ENCODE measurements at regions not wholly inside any gene's neighbourhood (a gene's known extent, or its start where the extent isn't known, plus 50 kb on each side); places are given as distances from the start of the nearest gene placed in this dataset.

GRCh38 chr9:95608341-95608740 lies 91.6 kb upstream of the PTCH1 start:
- ChIA-PET CTCF (interaction anchor here (0.5 kb wide), 1 partner anchor 233 kb away, joined by 3 read pairs; no protein-coding TSS in a partner anchor), POLR2A (interaction anchor here (0.5 kb wide), 1 partner anchor 9 kb away, joined by 3 read pairs; no protein-coding TSS in a partner anchor)
- Mint-ChIP-seq H3K9me3 (no peaks in the 10 kb centered on the region), H3K4me1 (no peaks in the 10 kb centered on the region), H3K36me3 (ENCODE audit: low read depth) (no peaks in the 10 kb centered on the region), H3K4me3 (no peak overlapping the region), H3K27ac (no peak overlapping the region), H3K27me3 (peaks cover 2% of the 10 kb centered on the region)
- no peak for DNase-seq

DNA sequence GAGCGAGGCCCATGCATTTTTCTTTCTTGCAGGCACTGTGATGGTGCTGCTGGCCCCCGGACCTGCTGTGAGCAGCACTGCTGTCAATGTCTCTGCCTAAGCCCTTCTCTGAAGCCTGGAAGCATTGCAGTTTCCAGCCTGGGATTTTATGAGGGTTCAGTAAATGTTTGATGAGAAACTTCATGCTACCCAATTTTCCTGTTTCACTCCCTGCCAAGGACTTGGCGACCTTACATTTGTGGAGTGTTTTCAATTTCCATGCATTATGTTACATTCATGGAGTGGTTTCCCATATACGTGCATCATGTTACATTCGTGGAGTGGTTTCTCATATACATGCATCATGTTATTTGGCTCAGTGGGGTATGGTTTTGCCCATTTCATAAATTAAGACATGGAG lies 90.7 kb upstream of the PTCH1 start:
- H3K4me3 Mint-ChIP-seq: no peak overlapping the region
- no peaks in the 10 kb centered on the region for H3K4me1 Mint-ChIP-seq
- POLR2A ChIA-PET: no interaction called here
- H3K27me3 Mint-ChIP-seq: peaks cover 5% of the 10 kb centered on the region
- H3K9me3 Mint-ChIP-seq: no peaks in the 10 kb centered on the region
- no peak for DNase-seq
- CTCF ChIA-PET: no interaction called here
- no peak overlapping the region for H3K27ac Mint-ChIP-seq
- no peaks in the 10 kb centered on the region for H3K36me3 Mint-ChIP-seq (ENCODE audit: low read depth)

DNA sequence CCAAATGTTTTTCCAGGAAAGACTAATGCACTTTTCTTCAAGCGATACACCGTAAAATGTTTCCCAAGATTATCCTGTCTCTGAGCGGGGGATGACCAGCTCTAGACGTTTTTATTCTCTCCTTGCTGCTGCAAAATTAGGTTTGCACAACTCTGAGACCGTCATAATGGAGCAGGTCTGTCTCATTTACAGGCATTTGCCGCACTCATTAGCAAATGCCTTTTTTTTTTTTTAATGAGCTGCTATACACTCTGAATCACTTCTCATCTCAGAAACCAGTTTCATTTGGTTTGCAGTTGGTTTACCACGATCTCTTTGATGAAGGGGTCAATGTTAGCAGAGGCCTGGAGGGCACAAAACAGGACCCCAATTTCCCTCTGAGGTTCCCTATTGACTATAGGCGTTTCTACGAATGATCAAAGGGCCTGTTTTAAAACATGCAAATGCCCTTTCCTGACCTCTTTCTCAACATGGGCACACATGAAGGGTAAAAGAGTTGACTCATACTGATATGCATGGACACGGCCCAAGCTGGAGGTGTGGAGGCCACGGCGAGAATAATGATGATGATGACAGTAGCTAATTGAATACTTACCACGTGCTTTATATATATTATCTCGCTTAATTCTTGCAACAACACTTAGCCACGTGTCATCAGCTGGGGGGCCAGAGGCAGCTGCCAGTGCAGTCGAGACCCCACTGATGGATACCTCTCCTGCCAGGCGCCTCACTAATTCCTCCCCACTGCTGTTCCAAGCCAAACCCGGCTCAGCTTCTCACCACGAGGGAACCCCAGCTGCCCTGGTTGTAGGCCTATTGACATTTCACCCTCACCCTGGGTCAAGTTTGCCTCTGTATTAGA lies 89.9 kb upstream of the PTCH1 start:
- H3K36me3 Mint-ChIP-seq (ENCODE audit: low read depth): no peaks in the 10 kb centered on the region
- H3K9me3 Mint-ChIP-seq: no peaks in the 10 kb centered on the region
- H3K4me3 Mint-ChIP-seq: no peak overlapping the region
- CTCF ChIA-PET: interaction anchor here (0.6 kb wide), 1 partner anchor 12 kb away, joined by 3 read pairs; no protein-coding TSS in a partner anchor
- POLR2A ChIA-PET: no interaction called here
- DNase-seq: no peak
- no peak overlapping the region for H3K27ac Mint-ChIP-seq
- H3K4me1 Mint-ChIP-seq: no peaks in the 10 kb centered on the region
- H3K27me3 Mint-ChIP-seq: peaks cover 5% of the 10 kb centered on the region

DNA sequence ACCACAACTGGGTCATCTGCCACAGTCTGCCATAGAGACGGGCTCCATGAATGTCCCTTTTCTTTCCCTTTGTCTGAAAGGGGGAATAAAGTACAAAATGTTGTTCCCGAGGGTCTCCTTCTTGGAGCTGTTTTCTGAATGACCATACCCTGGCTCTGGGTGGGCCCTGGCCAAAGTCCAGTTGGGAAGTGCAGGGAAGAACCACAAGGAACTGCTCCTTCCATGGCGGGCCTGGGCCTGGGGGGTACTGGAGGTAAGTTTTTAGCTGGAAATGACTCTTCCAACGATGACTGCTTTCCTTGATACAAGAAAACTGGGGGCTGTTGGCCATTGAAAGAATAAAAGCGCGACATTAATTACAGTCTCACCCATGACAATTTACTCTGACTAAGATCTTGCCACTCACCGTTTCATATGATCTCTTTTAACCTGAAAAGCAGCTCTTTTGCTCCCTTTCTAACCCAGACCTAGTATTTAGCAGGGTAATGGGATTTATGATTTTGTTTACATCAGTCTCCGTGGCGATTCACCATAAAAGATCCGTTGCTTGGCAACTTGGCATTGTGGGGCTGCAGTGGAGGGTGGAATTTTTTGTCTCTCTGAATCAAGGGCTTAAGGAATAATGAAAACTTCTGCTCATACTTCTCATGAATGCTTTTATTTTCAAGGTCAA lies 89.2 kb upstream of the PTCH1 start:
- H3K27ac Mint-ChIP-seq: no peak overlapping the region
- no peaks in the 10 kb centered on the region for H3K36me3 Mint-ChIP-seq (ENCODE audit: low read depth)
- no peak overlapping the region for H3K4me3 Mint-ChIP-seq
- no peaks in the 10 kb centered on the region for H3K4me1 Mint-ChIP-seq
- POLR2A ChIA-PET: no interaction called here
- H3K9me3 Mint-ChIP-seq: no peaks in the 10 kb centered on the region
- no peak for DNase-seq
- peaks cover 5% of the 10 kb centered on the region for H3K27me3 Mint-ChIP-seq
- CTCF ChIA-PET: interaction anchor here (0.6 kb wide), 1 partner anchor 12 kb away, joined by 3 read pairs; no protein-coding TSS in a partner anchor

GRCh38 chr9:95605101-95605500 lies 88.3 kb upstream of the PTCH1 start:
- H3K27me3 Mint-ChIP-seq: peaks cover 5% of the 10 kb centered on the region
- no peak overlapping the region for H3K27ac Mint-ChIP-seq
- no peaks in the 10 kb centered on the region for H3K9me3 Mint-ChIP-seq
- H3K4me1 Mint-ChIP-seq: no peaks in the 10 kb centered on the region
- H3K36me3 Mint-ChIP-seq (ENCODE audit: low read depth): no peaks in the 10 kb centered on the region
- H3K4me3 Mint-ChIP-seq: no peak overlapping the region
- no peak for DNase-seq
- CTCF ChIA-PET: no interaction called here
- POLR2A ChIA-PET: no interaction called here

DNA sequence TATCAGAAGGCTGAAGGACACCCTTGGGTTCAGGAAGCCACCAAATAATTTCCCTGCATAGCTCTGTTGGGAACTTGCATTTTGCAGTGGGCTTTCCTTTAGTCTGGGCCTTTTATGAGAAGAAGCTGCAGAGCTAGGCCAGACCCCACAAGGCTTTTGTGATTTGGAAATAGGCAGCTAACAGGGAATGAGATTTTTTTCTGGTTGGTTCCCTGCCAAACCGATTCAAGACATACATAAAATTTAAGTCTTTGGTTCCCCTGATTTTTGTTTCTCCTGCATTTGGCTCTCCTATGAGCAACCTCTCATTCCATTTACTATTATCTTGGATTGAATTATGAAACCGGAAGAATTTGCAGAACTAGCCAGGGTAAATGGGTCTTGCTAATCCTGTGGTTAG lies 81.5 kb upstream of the PTCH1 start:
- DNase-seq: no peak
- H3K36me3 Mint-ChIP-seq (ENCODE audit: low read depth): no peaks in the 10 kb centered on the region
- H3K4me1 Mint-ChIP-seq: no peaks in the 10 kb centered on the region
- no peak overlapping the region for H3K27ac Mint-ChIP-seq
- CTCF ChIA-PET: no interaction called here
- POLR2A ChIA-PET: no interaction called here
- H3K9me3 Mint-ChIP-seq: no peaks in the 10 kb centered on the region
- H3K4me3 Mint-ChIP-seq: no peak overlapping the region
- peaks cover 5% of the 10 kb centered on the region for H3K27me3 Mint-ChIP-seq

DNA sequence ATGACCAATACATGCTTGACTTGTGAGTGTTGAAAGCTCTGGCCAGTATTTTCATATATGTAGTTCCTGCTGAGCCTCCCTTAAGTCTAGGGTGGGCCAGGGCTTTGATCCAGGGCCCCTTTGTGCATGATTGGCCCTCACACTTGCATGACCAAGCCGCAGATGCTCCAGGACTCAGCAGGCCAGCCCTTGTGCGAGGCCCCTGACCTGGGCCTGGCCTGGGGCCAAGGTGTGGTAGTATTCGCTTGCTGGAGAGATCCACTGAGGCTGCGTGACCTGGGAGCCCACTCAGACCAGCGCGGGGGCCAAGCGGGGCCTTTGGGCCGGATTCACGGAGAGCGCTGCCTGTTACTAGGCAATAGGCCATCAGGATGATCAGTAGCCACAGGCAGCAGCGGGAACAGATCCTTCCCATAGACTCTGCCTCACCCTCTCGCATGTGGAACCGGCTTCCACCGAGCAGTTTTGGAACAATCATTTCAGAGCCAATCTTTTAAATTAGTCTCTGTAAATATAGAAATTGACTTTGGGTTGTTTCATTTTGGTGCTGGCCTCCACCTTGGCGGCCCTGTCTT lies 79.0 kb upstream of the PTCH1 start:
- peaks cover 9% of the 10 kb centered on the region for H3K27me3 Mint-ChIP-seq
- H3K27ac Mint-ChIP-seq: no peak overlapping the region
- DNase-seq: no peak
- no peaks in the 10 kb centered on the region for H3K4me1 Mint-ChIP-seq
- no peak overlapping the region for H3K4me3 Mint-ChIP-seq
- ChIA-PET CTCF (no interaction called here), POLR2A (no interaction called here)
- H3K9me3 Mint-ChIP-seq: no peaks in the 10 kb centered on the region
- no peaks in the 10 kb centered on the region for H3K36me3 Mint-ChIP-seq (ENCODE audit: low read depth)

DNA sequence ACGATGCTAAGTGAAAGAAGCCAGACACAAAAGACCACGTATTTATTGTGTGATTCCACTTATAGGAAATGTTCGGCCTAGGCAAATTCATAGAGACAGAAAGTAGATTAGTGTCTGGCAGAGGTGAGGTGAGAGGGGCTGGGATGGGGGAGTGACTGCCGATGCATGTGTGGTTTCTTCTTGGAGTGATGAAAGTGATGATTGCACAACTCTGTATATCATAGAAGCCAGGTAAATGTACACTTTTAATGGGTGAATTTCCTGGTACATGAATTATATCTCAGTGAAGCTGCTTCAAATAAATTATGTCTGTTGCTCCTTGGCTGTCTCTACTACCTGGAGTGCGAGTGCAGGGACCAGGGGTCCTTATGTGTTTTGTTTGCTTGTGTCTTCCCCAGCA lies 76.2 kb upstream of the PTCH1 start:
- CTCF ChIA-PET: no interaction called here
- Mint-ChIP-seq H3K4me1 (no peaks in the 10 kb centered on the region), H3K27me3 (peaks cover 13% of the 10 kb centered on the region), H3K27ac (no peak overlapping the region), H3K9me3 (no peaks in the 10 kb centered on the region), H3K4me3 (no peak overlapping the region), H3K36me3 (ENCODE audit: low read depth) (no peaks in the 10 kb centered on the region)
- no peak for DNase-seq
- POLR2A ChIA-PET: no interaction called here

GRCh38 chr9:95588724-95589588 lies 72.2 kb upstream of the PTCH1 start:
- POLR2A ChIA-PET: no interaction called here
- H3K4me3 Mint-ChIP-seq: no peak overlapping the region
- CTCF ChIA-PET: no interaction called here
- no peaks in the 10 kb centered on the region for H3K9me3 Mint-ChIP-seq
- H3K4me1 Mint-ChIP-seq: no peaks in the 10 kb centered on the region
- no peak overlapping the region for H3K27ac Mint-ChIP-seq
- H3K27me3 Mint-ChIP-seq: peaks cover 13% of the 10 kb centered on the region
- DNase-seq: no peak
- H3K36me3 Mint-ChIP-seq (ENCODE audit: low read depth): no peaks in the 10 kb centered on the region

DNA sequence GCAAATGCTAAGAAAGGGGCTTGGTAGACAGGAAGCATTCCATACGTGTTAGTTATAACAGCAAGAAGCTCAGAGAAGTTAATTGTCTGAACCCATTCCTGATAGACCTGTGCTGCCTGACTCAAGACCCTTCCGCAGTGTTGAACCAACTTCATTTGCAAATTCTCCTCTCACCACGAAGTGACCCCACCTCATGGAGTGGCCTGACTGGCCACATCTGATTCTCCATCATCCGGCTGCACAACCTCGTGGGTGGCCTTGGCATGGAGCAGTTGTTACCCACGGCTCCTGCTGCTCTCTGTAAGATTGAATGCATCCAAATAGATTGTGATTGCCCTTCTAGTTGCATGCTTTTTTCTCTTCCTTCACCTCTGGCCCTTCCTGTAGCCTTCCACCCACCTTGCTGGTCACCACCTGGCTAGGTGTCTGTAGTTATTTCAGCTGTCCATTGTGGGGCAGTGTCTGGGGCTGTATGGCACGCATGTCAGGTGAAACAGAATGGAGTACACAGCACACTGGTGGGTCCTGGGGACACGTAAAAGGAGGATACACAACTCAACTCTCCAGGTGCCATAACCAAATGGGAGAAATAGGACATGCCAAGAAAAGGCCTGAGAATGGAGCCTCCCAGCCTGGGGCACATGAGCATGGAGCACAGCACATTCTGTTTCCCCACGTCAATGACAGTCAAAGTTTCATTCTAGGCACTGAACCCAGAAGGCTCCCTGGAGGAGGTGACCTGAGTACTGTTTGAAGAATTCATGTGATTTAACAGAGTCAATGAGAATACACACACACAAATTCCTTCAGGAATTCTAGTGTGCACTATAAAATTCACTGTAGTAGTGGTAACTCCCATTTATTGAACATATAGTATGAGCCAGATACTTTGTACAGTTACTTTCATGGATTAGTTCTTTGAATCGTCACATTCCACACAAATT lies 70.5 kb upstream of the PTCH1 start:
- ChIA-PET POLR2A (no interaction called here), CTCF (no interaction called here)
- Mint-ChIP-seq H3K36me3 (ENCODE audit: low read depth) (no peaks in the 10 kb centered on the region), H3K9me3 (no peaks in the 10 kb centered on the region), H3K27ac (no peak overlapping the region), H3K4me3 (no peak overlapping the region), H3K4me1 (no peaks in the 10 kb centered on the region), H3K27me3 (peaks cover 9% of the 10 kb centered on the region)
- no peak for DNase-seq

DNA sequence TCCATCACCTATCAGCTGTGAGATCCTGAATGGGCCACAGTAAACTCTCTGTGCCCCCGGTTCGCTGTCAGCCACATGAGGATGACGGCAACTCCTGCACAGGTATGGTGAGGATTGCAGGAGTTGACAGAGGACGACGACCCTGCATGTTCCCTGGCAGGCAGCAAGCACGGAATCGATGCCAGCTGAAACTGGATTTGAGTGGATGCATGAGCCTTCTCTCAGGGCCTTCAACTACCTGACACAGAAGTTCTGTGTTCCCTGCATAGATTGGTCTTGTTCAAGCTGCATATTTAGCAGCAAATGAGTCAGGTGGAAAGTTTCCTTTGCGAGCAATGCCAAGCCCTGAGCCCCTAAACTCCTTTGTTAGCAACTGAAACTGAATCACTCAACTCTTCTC lies 69.6 kb upstream of the PTCH1 start:
- ChIA-PET POLR2A (no interaction called here), CTCF (no interaction called here)
- H3K9me3 Mint-ChIP-seq: no peaks in the 10 kb centered on the region
- no peaks in the 10 kb centered on the region for H3K36me3 Mint-ChIP-seq (ENCODE audit: low read depth)
- peaks cover 4% of the 10 kb centered on the region for H3K27me3 Mint-ChIP-seq
- no peak overlapping the region for H3K4me3 Mint-ChIP-seq
- no peak for DNase-seq
- H3K4me1 Mint-ChIP-seq: no peaks in the 10 kb centered on the region
- no peak overlapping the region for H3K27ac Mint-ChIP-seq

DNA sequence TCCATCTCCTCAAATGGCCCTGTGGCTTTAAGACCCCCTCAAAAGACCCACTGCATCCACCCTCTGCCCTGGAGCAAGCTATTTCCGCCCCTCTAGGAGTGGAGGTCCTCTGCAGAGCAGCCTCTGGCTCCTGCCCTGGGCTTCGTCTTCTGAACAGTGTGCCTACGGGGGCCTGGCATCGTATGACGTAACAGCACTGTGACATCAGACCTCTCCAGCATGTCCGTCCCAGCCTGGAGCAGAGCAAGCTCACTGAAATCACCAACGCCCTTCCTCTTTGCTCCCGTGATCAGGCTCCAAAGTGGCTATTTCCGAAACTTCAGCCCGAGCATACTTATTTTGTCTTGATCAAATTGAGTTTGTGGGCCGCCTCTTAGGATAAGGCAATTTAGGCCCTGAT lies 69.1 kb upstream of the PTCH1 start:
- Mint-ChIP-seq H3K9me3 (no peaks in the 10 kb centered on the region), H3K36me3 (ENCODE audit: low read depth) (no peaks in the 10 kb centered on the region), H3K4me1 (no peaks in the 10 kb centered on the region), H3K27ac (no peak overlapping the region), H3K27me3 (peaks cover 4% of the 10 kb centered on the region), H3K4me3 (no peak overlapping the region)
- POLR2A ChIA-PET: no interaction called here
- no peak for DNase-seq
- CTCF ChIA-PET: no interaction called here

Measured in activated CD4-positive, alpha-beta T cell treated with anti-CD3 and anti-CD28 coated beads, Interleukin-2, amount 10 ng/mL, durations not matched to agents 7 days and 5 days (primary cell).